ENCODE measurements at regions not wholly inside any gene's neighbourhood (a gene's known extent, or its start where the extent isn't known, plus 50 kb on each side); places are given as distances from the start of the nearest gene placed in this dataset.

DNA sequence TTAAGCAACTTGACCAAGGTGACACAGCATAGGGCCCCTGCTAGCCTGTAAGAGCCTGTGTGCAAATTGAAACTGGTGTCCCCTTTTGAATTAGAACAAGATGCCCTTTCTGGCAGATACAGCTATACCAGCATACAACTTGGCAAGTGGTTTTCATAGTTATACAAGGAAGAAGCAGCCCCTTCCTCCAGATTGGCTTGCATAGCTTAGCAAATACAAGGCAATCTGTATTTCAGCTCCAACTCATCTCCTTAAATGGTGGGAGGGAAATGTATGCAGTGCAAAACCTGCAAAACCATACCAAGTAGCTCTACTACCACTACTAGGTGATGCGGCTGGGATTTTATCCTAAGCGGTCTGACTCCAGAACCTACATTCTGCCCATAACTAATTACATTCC, 427.1 kb downstream of the HAPSTR1 start:
- ATAC-seq (ENCODE audit: insufficient read depth, low read depth) (no peak), DNase-seq (no peak)
- no peaks in the 10 kb centered on the region for H4K20me1 ChIP-seq (ENCODE audit: insufficient read depth, low read length)
- H3K27me3 ChIP-seq (ENCODE audit: insufficient read depth, low read length, poor library complexity) = no peaks in the 10 kb centered on the region
- H3K4me1 ChIP-seq (ENCODE audit: insufficient read depth, low read length) = no peaks in the 10 kb centered on the region
- TF ChIP-seq CTCF (IDR thresholded peaks at IDR 0.05; ENCODE audit: borderline replicate concordance, extremely low read depth, low read length, poor library complexity, severe bottlenecking) (no peak), EZH2 (IDR thresholded peaks at IDR 0.05; ENCODE audit: borderline replicate concordance, low read depth, low read length, severe bottlenecking) (no peak)
- no peak overlapping the region for H2AFZ ChIP-seq (ENCODE audit: low read depth, low read length)
- H3K4me3 ChIP-seq (ENCODE audit: low read depth in 1 of 2, low read length in 2 of 2) = no peak overlapping the region
- no peak overlapping the region for H3K4me2 ChIP-seq (ENCODE audit: insufficient read depth, low read length)
- H3K79me2 ChIP-seq (ENCODE audit: insufficient read depth, low read length) = no peaks in the 10 kb centered on the region
- no peaks in the 10 kb centered on the region for H3K9me3 ChIP-seq (ENCODE audit: insufficient read depth, low read length, severe bottlenecking)
- H3K9ac ChIP-seq (ENCODE audit: low read depth, low read length) = no peak overlapping the region
- H3K27ac ChIP-seq (ENCODE audit: low read length) = no peak overlapping the region
- no peaks in the 10 kb centered on the region for H3K36me3 ChIP-seq (ENCODE audit: insufficient read depth, low read length)

DNA sequence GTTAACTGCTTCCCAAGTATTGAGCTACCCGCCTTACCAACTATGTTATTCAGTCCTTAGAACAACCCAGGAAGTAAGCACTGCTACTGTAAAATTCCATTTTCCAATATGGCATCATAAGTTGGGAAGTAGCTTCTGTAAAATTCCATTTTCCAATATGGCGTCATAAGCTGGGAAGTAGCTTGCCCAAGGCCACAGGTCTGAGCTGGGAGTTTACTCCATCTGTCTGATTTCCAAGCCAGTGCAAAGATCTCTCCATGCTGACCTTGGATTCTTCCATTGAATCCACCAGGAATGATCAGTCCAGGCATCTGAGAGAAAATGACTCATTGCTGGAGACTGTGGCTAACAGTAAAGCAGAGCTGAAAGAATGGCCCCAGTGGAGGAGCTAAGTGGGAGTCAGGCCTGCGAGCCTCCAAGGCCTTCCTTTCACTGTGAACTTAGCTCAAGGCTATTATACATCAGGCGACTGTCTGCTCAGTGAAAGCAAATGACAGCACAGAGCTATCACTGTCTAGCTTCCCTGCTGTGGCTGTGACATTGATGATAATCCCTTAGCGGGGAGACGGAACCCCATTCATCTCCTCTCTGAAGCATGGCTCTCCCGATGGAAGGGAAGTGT, 430.4 kb downstream of the HAPSTR1 start:
- H3K4me3 ChIP-seq (ENCODE audit: low read depth in 1 of 2, low read length in 2 of 2) = no peak overlapping the region
- DNase-seq = no peak
- no peak overlapping the region for H3K27ac ChIP-seq (ENCODE audit: low read length)
- H3K9ac ChIP-seq (ENCODE audit: low read depth, low read length) = no peak overlapping the region
- H2AFZ ChIP-seq (ENCODE audit: low read depth, low read length) = no peak overlapping the region
- TF ChIP-seq CTCF (IDR thresholded peaks at IDR 0.05; ENCODE audit: borderline replicate concordance, extremely low read depth, low read length, poor library complexity, severe bottlenecking) (no peak), EZH2 (IDR thresholded peaks at IDR 0.05; ENCODE audit: borderline replicate concordance, low read depth, low read length, severe bottlenecking) (no peak)
- H3K4me1 ChIP-seq (ENCODE audit: insufficient read depth, low read length) = no peaks in the 10 kb centered on the region
- no peaks in the 10 kb centered on the region for H4K20me1 ChIP-seq (ENCODE audit: insufficient read depth, low read length)
- no peak for ATAC-seq (ENCODE audit: insufficient read depth, low read depth)
- H3K36me3 ChIP-seq (ENCODE audit: insufficient read depth, low read length) = no peaks in the 10 kb centered on the region
- H3K9me3 ChIP-seq (ENCODE audit: insufficient read depth, low read length, severe bottlenecking) = no peaks in the 10 kb centered on the region
- H3K4me2 ChIP-seq (ENCODE audit: insufficient read depth, low read length) = no peak overlapping the region
- H3K27me3 ChIP-seq (ENCODE audit: insufficient read depth, low read length, poor library complexity) = no peaks in the 10 kb centered on the region
- H3K79me2 ChIP-seq (ENCODE audit: insufficient read depth, low read length) = no peaks in the 10 kb centered on the region

DNA sequence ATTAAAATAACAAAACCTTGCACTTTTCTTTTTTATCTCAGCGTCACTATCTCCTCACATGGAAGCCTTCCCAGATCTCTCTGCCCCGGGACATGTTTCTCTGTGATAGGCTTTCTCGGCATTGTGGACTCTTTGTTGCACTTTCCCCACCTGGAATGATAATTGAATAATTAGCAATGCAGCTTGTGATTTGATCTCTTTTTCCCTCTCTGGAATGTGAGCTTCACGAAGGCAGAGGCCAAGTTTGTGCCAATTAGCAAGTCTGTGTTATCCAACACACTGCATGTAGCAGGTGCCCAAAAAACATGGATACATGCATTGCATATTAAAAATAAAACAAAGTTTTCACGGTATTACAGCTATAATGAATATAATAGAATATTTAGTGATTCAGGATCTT, 431.2 kb downstream of the HAPSTR1 start:
- Histone ChIP-seq H4K20me1 (ENCODE audit: insufficient read depth, low read length) (no peaks in the 10 kb centered on the region), H3K9me3 (ENCODE audit: insufficient read depth, low read length, severe bottlenecking) (no peaks in the 10 kb centered on the region), H3K4me1 (ENCODE audit: insufficient read depth, low read length) (no peaks in the 10 kb centered on the region), H2AFZ (ENCODE audit: low read depth, low read length) (no peak overlapping the region), H3K4me3 (ENCODE audit: low read depth in 1 of 2, low read length in 2 of 2) (no peak overlapping the region), H3K36me3 (ENCODE audit: insufficient read depth, low read length) (no peaks in the 10 kb centered on the region), H3K4me2 (ENCODE audit: insufficient read depth, low read length) (no peak overlapping the region), H3K9ac (ENCODE audit: low read depth, low read length) (no peak overlapping the region), H3K27ac (ENCODE audit: low read length) (no peak overlapping the region), H3K79me2 (ENCODE audit: insufficient read depth, low read length) (no peaks in the 10 kb centered on the region), H3K27me3 (ENCODE audit: insufficient read depth, low read length, poor library complexity) (no peaks in the 10 kb centered on the region)
- DNase-seq (no peak), ATAC-seq (ENCODE audit: insufficient read depth, low read depth) (no peak)
- TF ChIP-seq EZH2 (IDR thresholded peaks at IDR 0.05; ENCODE audit: borderline replicate concordance, low read depth, low read length, severe bottlenecking) (no peak), CTCF (IDR thresholded peaks at IDR 0.05; ENCODE audit: borderline replicate concordance, extremely low read depth, low read length, poor library complexity, severe bottlenecking) (no peak)

- Histone ChIP-seq H3K27me3 (ENCODE audit: insufficient read depth, low read length, poor library complexity) (no peaks in the 10 kb centered on the region), H3K9me3 (ENCODE audit: insufficient read depth, low read length, severe bottlenecking) (no peaks in the 10 kb centered on the region), H3K36me3 (ENCODE audit: insufficient read depth, low read length) (no peaks in the 10 kb centered on the region), H3K27ac (ENCODE audit: low read length) (no peak overlapping the region), H4K20me1 (ENCODE audit: insufficient read depth, low read length) (no peaks in the 10 kb centered on the region), H3K4me1 (ENCODE audit: insufficient read depth, low read length) (no peaks in the 10 kb centered on the region), H3K9ac (ENCODE audit: low read depth, low read length) (no peak overlapping the region), H3K4me3 (ENCODE audit: low read depth in 1 of 2, low read length in 2 of 2) (no peak overlapping the region), H3K4me2 (ENCODE audit: insufficient read depth, low read length) (no peak overlapping the region), H3K79me2 (ENCODE audit: insufficient read depth, low read length) (no peaks in the 10 kb centered on the region), H2AFZ (ENCODE audit: low read depth, low read length) (no peak overlapping the region)
- TF ChIP-seq EZH2 (IDR thresholded peaks at IDR 0.05; ENCODE audit: borderline replicate concordance, low read depth, low read length, severe bottlenecking) = no peak
- TF ChIP-seq CTCF (IDR thresholded peaks at IDR 0.05; ENCODE audit: borderline replicate concordance, extremely low read depth, low read length, poor library complexity, severe bottlenecking) = no peak
- DNase-seq = no peak
- no peak for ATAC-seq (ENCODE audit: insufficient read depth, low read depth)
Observed at GRCh38 chr16:9523994-9524393, 432.6 kb downstream of the HAPSTR1 start.

Measured in DND-41 (cell line).